Muscle of arm (tissue), 1 donor: ENCODE measurements at regions not wholly inside any gene's neighbourhood (a gene's known extent, or its start where the extent isn't known, plus 50 kb on each side); places are given as distances from the start of the nearest gene placed in this dataset.
"Not testable (repeated sequence)": the region's sequence is repeated elsewhere in the genome, so short reads cannot be mapped to it uniquely, and the experiment has no call there.

Source experiments
- DNase-seq: peaks from one replicate; pipeline ENCODE4 v3.0.0-alpha.2; 2013

- no peak for DNase-seq
These were observed 146.1 kb downstream of the MEX3B start for GRCh38 chr15:81899730-81900129.

DNA sequence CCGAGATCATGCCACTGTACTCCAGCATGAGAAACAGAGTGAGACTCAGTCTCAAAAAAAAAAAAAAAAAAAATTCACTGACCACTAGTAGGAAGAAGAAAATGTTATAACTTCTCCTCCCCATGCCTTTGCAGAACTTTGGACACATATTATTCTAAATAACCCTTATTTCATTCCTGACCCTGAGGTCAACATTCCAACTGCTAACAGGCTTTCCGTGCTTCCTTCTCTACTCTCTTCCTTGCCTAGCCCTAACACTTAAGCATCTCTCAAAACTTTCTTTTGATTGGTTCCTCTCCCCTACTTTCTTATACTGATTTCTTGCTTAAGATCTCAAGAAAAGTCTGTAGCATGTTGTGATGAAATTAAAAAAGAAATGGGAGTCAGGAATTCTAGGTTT, 146.8 kb downstream of the MEX3B start:
- no peak for DNase-seq

GRCh38 chr15:81897057-81897677, 148.7 kb downstream of the MEX3B start:
- DNase-seq: no peak

GRCh38 chr15:81896356-81896755, 149.5 kb downstream of the MEX3B start:
- no peak for DNase-seq

- no peak for DNase-seq
These were observed 150.1 kb downstream of the MEX3B start for GRCh38 chr15:81895723-81896122.

GRCh38 chr15:81894061-81894460, 151.8 kb downstream of the MEX3B start:
- no peak for DNase-seq

- peak; percentile 63 for DNase-seq
These were observed 152.5 kb downstream of the MEX3B start for GRCh38 chr15:81893182-81893835.

DNA sequence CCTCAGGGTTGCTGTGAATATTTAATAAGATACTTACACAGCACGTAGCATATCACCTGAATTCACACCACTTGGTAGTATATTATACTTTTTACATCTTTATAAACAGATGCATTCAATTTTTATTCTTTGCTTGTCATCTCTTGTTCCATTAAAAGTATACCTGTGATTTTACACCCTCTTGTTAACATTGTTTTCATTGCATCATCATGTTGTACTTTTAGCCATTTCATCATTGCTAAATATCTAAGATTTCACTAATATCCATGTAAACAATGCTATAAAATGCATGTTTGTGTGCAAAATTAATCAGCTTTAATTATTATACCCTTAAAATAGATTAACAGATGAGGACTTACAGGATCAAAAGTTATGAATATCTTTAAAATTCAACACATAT, 155.3 kb downstream of the MEX3B start:
- no peak for DNase-seq

- no peak for DNase-seq
These were observed 156.3 kb downstream of the MEX3B start for GRCh38 chr15:81889485-81889881.

- DNase-seq: no peak
These were observed 156.9 kb downstream of the MEX3B start for GRCh38 chr15:81888748-81889484.

GRCh38 chr15:81887912-81888311, 157.9 kb downstream of the MEX3B start:
- peak; percentile 77 for DNase-seq

- not testable (repeated sequence) for DNase-seq
These were observed 158.6 kb downstream of the MEX3B start for GRCh38 chr15:81887188-81887587.

DNA sequence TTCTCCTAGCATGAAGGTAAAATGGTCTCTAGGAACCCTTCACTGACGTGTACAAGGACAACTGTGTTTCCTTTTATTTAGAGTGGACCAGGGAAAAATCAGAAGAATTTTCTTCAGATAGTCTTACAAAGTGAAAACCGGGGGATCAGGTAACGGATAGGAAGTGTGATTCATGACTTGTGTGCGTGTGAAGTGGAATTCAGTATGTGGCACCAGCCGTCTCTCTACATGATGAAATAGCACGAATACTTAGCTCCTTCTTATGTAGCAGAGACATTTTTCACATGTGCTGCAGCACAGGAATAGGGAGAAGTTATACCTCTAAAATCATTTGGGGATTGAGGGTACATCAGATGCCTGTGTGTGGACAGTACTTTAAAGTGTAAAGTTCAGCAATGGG, 159.2 kb downstream of the MEX3B start:
- no peak for DNase-seq

DNA sequence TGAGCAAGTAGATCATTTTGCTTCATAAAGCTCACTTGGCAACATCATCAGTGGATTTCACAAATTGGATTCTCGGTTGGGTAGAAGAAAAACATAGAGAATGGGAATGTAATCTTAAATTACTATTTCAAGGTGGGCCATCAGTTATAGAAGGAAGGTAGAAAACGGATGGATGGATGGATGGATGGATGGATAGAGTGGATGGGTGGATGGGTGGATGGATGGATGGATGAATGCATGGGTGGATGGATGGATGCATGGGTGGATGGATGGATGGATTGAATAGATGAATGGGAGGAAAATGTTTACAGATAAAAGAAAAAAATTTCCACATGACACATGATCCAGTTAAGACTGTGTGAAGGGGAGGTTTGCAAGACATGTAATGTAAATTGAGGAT, 159.7 kb downstream of the MEX3B start:
- DNase-seq: no peak

DNA sequence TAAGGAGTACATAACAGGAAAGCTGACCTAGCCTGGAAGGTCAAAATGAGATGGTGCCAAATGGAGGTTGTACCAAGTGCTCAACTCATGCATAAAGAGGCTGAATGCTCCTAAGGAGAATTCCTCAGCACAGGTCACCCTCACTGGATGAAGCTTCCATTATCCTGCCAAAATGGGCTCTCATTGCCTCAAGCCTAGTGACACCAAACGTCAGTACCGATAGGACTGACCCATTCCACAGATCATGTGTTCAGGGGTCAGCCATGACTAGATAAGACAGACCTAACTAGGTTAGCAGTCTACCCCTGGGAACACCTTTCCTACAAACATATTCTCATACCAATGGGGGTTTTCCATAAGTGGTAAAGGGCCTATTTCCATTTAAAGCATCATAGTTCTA, 160.7 kb downstream of the MEX3B start:
- no peak for DNase-seq

DNA sequence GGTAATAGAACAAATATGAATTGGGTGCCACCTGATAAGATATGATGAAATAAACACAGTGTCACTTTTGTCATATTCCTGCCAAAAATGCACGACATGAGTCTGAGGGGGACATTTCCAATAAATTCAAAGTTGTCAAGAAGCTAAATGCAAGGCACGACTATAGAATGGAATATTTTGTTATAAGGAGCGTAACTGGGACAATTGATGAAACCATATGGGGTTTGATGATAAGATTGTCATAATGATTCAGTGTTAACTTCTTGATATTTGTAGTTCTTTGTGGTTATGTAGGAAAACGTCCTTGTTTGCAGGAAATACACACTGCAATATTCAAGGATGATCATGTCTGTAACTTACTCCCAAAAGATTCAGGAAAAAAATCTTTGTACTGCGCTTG, 163.3 kb downstream of the MEX3B start:
- DNase-seq: no peak

DNA sequence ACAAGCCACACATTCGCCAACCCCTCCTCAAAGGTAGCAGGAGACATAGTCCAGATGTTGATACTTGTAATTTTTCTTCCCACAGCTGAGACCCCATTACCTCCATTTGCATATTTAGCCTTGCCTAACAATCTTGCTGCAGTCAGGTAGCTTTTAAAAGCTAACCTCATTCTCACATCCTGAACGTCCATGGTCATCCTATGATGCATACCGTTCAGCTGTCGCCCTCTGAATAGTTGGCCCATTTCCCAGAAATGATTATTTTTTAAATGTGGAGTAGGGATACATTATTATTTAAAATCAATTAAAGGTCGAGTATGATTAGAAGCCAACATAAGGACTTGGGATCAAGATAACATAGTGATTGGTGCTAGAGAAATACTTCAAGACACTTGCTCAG, 165.0 kb downstream of the MEX3B start:
- no peak for DNase-seq

DNA sequence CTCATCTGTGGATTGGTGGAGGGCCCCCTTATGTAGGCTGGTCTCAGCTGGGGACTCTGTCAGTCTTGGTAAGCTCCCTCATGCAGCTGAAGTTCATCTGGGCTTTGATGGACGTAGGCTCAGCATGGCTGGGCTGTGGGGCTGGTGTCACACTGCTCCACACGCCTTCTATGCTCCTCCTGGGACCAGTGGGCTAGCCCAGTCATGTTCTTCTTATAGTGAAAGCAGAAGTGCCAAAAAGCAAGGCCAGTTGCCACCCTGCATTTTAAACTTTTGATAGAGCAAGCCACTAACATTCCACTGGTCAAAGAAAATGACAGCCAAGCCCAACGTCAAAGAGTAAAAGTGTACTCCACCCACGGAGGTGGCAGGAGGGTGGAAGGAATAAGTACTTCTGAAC, 165.5 kb downstream of the MEX3B start:
- DNase-seq: no peak

DNA sequence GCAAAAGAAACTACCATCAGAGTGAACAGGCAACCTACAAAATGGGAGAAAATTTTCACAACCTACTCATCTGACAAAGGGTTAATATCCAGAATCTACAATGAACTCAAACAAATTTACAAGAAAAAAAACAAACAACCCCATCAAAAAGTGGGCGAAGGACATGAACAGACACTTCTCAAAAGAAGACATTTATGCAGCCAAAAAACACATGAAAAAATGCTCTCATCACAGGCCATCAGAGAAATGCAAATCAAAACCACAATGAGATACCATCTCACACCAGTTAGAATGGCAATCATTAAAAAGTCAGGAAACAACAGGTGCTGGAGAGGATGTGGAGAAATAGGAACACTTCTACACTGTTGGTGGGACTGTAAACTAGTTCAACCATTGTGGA, 170.1 kb downstream of the MEX3B start:
- not testable (repeated sequence) for DNase-seq

- DNase-seq: not testable (repeated sequence)
These were observed 175.1 kb downstream of the MEX3B start for GRCh38 chr15:81870746-81871106.

DNA sequence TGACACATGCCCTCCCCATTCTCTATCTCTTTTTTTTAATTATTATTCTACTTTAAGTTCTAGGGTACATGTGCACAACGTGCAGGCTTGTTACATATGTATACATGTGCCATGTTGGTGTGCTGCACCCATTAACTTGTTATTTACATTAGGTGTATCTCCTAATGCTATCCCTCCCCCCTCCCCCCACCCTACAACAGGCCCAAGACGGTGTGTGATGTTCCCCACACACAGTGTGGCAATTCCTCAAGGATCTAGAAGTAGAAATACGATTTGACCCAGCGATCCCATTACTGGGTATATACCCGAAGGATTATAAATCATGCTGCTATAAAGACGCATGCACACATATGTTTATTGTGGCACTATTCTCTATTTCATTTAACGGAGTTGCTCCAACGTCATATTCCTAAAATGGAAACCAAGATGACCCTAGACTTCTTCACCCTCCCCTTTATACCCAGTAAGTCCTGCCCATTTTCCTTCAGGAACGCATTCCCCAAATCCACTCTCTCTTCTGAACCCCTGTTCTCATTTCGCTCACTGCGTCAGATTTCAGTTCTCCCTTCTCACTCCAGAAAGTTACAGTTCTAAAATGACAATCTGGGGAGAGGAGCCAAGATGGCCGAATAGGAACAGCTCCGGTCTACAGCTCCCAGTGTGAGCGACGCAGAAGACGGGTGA, 175.6 kb downstream of the MEX3B start:
- DNase-seq: not testable (repeated sequence)

DNA sequence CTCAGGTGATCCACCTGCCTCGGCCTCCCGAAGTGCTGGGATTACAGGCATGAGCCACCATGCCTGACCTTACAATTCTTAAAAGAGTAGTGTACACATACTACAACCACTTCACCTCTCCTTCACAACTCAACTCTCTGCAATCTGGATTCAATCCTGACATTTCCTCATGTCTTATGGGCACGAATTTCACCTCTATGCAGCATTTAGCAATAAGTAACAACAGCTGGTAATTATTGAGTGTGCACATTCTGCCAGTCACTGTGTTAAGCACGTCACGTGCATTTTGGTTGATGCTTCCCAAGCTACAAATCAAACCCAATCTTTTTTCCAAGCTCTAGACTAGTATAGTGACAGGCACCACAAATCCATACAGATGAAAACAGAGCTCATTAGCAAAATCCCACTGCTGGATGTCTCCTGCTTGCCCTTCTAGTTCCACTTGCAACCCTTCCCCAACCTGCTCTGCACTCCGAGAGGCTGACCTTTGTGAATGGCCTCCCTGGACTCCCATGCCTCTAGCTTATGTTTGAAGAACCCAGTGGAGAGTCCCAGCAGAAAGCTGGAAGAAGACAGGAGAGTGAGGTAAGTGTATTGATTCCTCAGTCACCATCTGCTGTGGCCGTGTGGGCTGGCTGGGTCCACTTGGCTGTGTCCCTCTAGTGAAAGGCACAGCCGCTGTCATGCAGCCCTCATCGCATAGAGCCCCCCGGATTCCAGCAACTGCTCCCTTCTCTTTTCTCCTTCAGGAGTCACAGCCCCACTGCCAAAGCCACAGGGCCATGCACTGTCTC, 176.5 kb downstream of the MEX3B start:
- DNase-seq: no peak
